Activated T-helper 17 cell treated with anti-CD3 and anti-CD28 coated beads, Interleukin-2, amount 50 U/mL, for 72 hours (primary cell): ENCODE measurements at regions not wholly inside any gene's neighbourhood (a gene's known extent, or its start where the extent isn't known, plus 50 kb on each side); places are given as distances from the start of the nearest gene placed in this dataset.

Experiments used
- ATAC-seq: fragments of 150-1000 bp; cut with Tn5 transposase; replicated peaks from 2 replicates; pipeline ENCODE4 v1.10.0; 2021; ENCODE audit warnings: mild to moderate bottlenecking, moderate library complexity
- H3K27ac Mint-ChIP-seq: one replicate; pipeline ENCODE4 v1.8.0; 2022; ENCODE audit warnings: mixed read lengths
- H3K27me3 Mint-ChIP-seq: one replicate; pipeline ENCODE4 v1.8.0; 2022; ENCODE audit warnings: mixed read lengths
- H3K36me3 Mint-ChIP-seq: one replicate; pipeline ENCODE4 v1.8.0; 2022; ENCODE audit warnings: low read depth, mild to moderate bottlenecking, mixed read lengths
- H3K4me1 Mint-ChIP-seq: one replicate; pipeline ENCODE4 v1.8.0; 2022; ENCODE audit warnings: mixed read lengths
- H3K4me3 Mint-ChIP-seq: one replicate; pipeline ENCODE4 v1.8.0; 2022; ENCODE audit warnings: mild to moderate bottlenecking, mixed read lengths
- H3K9me3 Mint-ChIP-seq: one replicate; pipeline ENCODE4 v1.8.0; 2022; ENCODE audit warnings: mixed read lengths

GRCh38 chr10:131013281-131013912 lies 298.1 kb downstream of the TCERG1L start:
- ATAC-seq, result no peak
- Mint-ChIP-seq H3K4me1 (no peaks in the 10 kb centered on the region), H3K27ac (no peak overlapping the region)

GRCh38 chr10:131014271-131014670 lies 297.2 kb downstream of the TCERG1L start:
- ATAC-seq, result no peak
- H3K9me3 Mint-ChIP-seq, result no peaks in the 10 kb centered on the region
- H3K27me3 Mint-ChIP-seq, result peaks cover 3% of the 10 kb centered on the region

More at GRCh38 chr10:131013281-131013912, 298.1 kb downstream of the TCERG1L start:
- H3K9me3 Mint-ChIP-seq, result no peaks in the 10 kb centered on the region
- no peak overlapping the region for H3K4me3 Mint-ChIP-seq
- no peaks in the 10 kb centered on the region for H3K36me3 Mint-ChIP-seq
- peaks cover 3% of the 10 kb centered on the region for H3K27me3 Mint-ChIP-seq

GRCh38 chr10:131015271-131015670 lies 296.2 kb downstream of the TCERG1L start:
- Mint-ChIP-seq H3K9me3 (no peaks in the 10 kb centered on the region), H3K36me3 (no peaks in the 10 kb centered on the region), H3K27me3 (peaks cover 3% of the 10 kb centered on the region), H3K4me3 (no peak overlapping the region), H3K27ac (no peak overlapping the region), H3K4me1 (no peaks in the 10 kb centered on the region)
- no peak for ATAC-seq

More at GRCh38 chr10:131014271-131014670, 297.2 kb downstream of the TCERG1L start:
- no peaks in the 10 kb centered on the region for H3K4me1 Mint-ChIP-seq
- H3K4me3 Mint-ChIP-seq, result no peak overlapping the region
- H3K27ac Mint-ChIP-seq, result no peak overlapping the region
- no peaks in the 10 kb centered on the region for H3K36me3 Mint-ChIP-seq

- Mint-ChIP-seq H3K4me3 (no peak overlapping the region), H3K9me3 (no peaks in the 10 kb centered on the region), H3K36me3 (no peaks in the 10 kb centered on the region), H3K27me3 (peaks cover 3% of the 10 kb centered on the region), H3K27ac (no peak overlapping the region), H3K4me1 (no peaks in the 10 kb centered on the region)
- ATAC-seq, result no peak
These were observed 295.0 kb downstream of the TCERG1L start for GRCh38 chr10:131016556-131016955.

- no peak overlapping the region for H3K27ac Mint-ChIP-seq
- no peaks in the 10 kb centered on the region for H3K9me3 Mint-ChIP-seq
- H3K36me3 Mint-ChIP-seq, result no peaks in the 10 kb centered on the region
- H3K4me3 Mint-ChIP-seq, result no peak overlapping the region
- H3K27me3 Mint-ChIP-seq, result peaks cover 3% of the 10 kb centered on the region
- H3K4me1 Mint-ChIP-seq, result no peaks in the 10 kb centered on the region
- no peak for ATAC-seq
These were observed 293.8 kb downstream of the TCERG1L start for GRCh38 chr10:131017566-131018285.

- H3K36me3 Mint-ChIP-seq, result no peaks in the 10 kb centered on the region
- H3K4me3 Mint-ChIP-seq, result no peak overlapping the region
- no peaks in the 10 kb centered on the region for H3K9me3 Mint-ChIP-seq
- ATAC-seq, result no peak
- no peak overlapping the region for H3K27ac Mint-ChIP-seq
- no peaks in the 10 kb centered on the region for H3K4me1 Mint-ChIP-seq
- H3K27me3 Mint-ChIP-seq, result no peaks in the 10 kb centered on the region
These were observed 292.5 kb downstream of the TCERG1L start for GRCh38 chr10:131018886-131019500.

GRCh38 chr10:131019696-131020095 lies 291.8 kb downstream of the TCERG1L start:
- Mint-ChIP-seq H3K4me3 (no peak overlapping the region), H3K27ac (no peak overlapping the region), H3K27me3 (no peaks in the 10 kb centered on the region), H3K9me3 (no peaks in the 10 kb centered on the region), H3K4me1 (no peaks in the 10 kb centered on the region), H3K36me3 (no peaks in the 10 kb centered on the region)
- ATAC-seq, result no peak

- no peaks in the 10 kb centered on the region for H3K4me1 Mint-ChIP-seq
- H3K27me3 Mint-ChIP-seq, result no peaks in the 10 kb centered on the region
These were observed 290.7 kb downstream of the TCERG1L start for GRCh38 chr10:131020775-131021174.

GRCh38 chr10:131021246-131021895 lies 290.1 kb downstream of the TCERG1L start:
- Mint-ChIP-seq H3K9me3 (no peaks in the 10 kb centered on the region), H3K27me3 (no peaks in the 10 kb centered on the region), H3K36me3 (no peaks in the 10 kb centered on the region), H3K4me3 (no peak overlapping the region), H3K4me1 (no peaks in the 10 kb centered on the region), H3K27ac (no peak overlapping the region)
- ATAC-seq, result no peak

More at GRCh38 chr10:131020775-131021174, 290.7 kb downstream of the TCERG1L start:
- H3K27ac Mint-ChIP-seq, result no peak overlapping the region
- no peak overlapping the region for H3K4me3 Mint-ChIP-seq
- no peaks in the 10 kb centered on the region for H3K9me3 Mint-ChIP-seq
- ATAC-seq, result no peak
- no peaks in the 10 kb centered on the region for H3K36me3 Mint-ChIP-seq

GRCh38 chr10:131021969-131022368 lies 289.6 kb downstream of the TCERG1L start:
- no peaks in the 10 kb centered on the region for H3K36me3 Mint-ChIP-seq
- no peak overlapping the region for H3K27ac Mint-ChIP-seq
- H3K4me3 Mint-ChIP-seq, result no peak overlapping the region
- no peak for ATAC-seq
- no peaks in the 10 kb centered on the region for H3K27me3 Mint-ChIP-seq
- H3K9me3 Mint-ChIP-seq, result no peaks in the 10 kb centered on the region
- H3K4me1 Mint-ChIP-seq, result no peaks in the 10 kb centered on the region

- H3K36me3 Mint-ChIP-seq, result no peaks in the 10 kb centered on the region
- H3K27me3 Mint-ChIP-seq, result no peaks in the 10 kb centered on the region
- no peaks in the 10 kb centered on the region for H3K9me3 Mint-ChIP-seq
- no peak overlapping the region for H3K27ac Mint-ChIP-seq
- no peak overlapping the region for H3K4me3 Mint-ChIP-seq
- H3K4me1 Mint-ChIP-seq, result no peaks in the 10 kb centered on the region
- no peak for ATAC-seq
These were observed 289.2 kb downstream of the TCERG1L start for GRCh38 chr10:131022369-131022768.

GRCh38 chr10:131022981-131023380 lies 288.5 kb downstream of the TCERG1L start:
- Mint-ChIP-seq H3K4me3 (no peak overlapping the region), H3K27ac (no peak overlapping the region), H3K9me3 (no peaks in the 10 kb centered on the region), H3K27me3 (no peaks in the 10 kb centered on the region), H3K36me3 (no peaks in the 10 kb centered on the region), H3K4me1 (no peaks in the 10 kb centered on the region)
- no peak for ATAC-seq

- Mint-ChIP-seq H3K27me3 (no peaks in the 10 kb centered on the region), H3K4me3 (no peak overlapping the region), H3K36me3 (no peaks in the 10 kb centered on the region), H3K4me1 (no peaks in the 10 kb centered on the region), H3K27ac (no peak overlapping the region), H3K9me3 (no peaks in the 10 kb centered on the region)
- no peak for ATAC-seq
These were observed 287.0 kb downstream of the TCERG1L start for GRCh38 chr10:131024259-131025131.

GRCh38 chr10:131025333-131025732 lies 286.2 kb downstream of the TCERG1L start:
- Mint-ChIP-seq H3K4me3 (no peak overlapping the region), H3K27ac (no peak overlapping the region), H3K9me3 (no peaks in the 10 kb centered on the region), H3K36me3 (no peaks in the 10 kb centered on the region), H3K4me1 (no peaks in the 10 kb centered on the region), H3K27me3 (no peaks in the 10 kb centered on the region)
- ATAC-seq, result no peak
